ENCODE measurements at regions not wholly inside any gene's neighbourhood (a gene's known extent, or its start where the extent isn't known, plus 50 kb on each side); places are given as distances from the start of the nearest gene placed in this dataset.

GRCh38 chrX:73944563-73944908 lies 92.0 kb upstream of the XIST start:
- peaks cover 12% of the 10 kb centered on the region; the same call in 1 of the 2 replicates for H3K4me1 ChIP-seq (ENCODE audit: insufficient read depth, low read length)
- CTCF ChIA-PET (ENCODE audit: low intra/inter-chr PET ratio, low total read pairs) = no interaction called here
- FAIRE-seq (no peak), DNase-seq (ENCODE audit: low spot score) (no peak), ATAC-seq (0 out of 3 replicates have a peak, but pooled peaks have one; percentile 12)
- TF ChIP-seq DNMT3B (CRISPR knock-in tag; conservative IDR thresholded peaks at IDR 0.05) (no peak), KDM5A (IDR thresholded peaks at IDR 0.05; ENCODE audit: borderline replicate concordance, low read length) (peak; percentile 69; the same call in 1 of the 2 replicates)
- H3K36me3 ChIP-seq (replicated peaks in 1 of 2; ENCODE audit: control insufficient read depth in 1 of 2, insufficient read depth in 2 of 2, low read length in 2 of 2) = no peaks in the 10 kb centered on the region
- 0% methylated on average over 8 of the region's 8 CpGs for WGBS (ENCODE audit: low lambda C conversion rate)
- BruUV-seq (replicated peaks) = TSS peak; percentile 64
- intact Hi-C loops (cut with micrococcal nuclease; ENCODE audit: unreplicated experiment) = loop anchor here (2.0 kb wide), 1 partner anchor 42 kb away; no protein-coding TSS in a partner anchor
- H3K79me2 ChIP-seq (ENCODE audit: insufficient read depth, low read length) = peaks cover 39% of the 10 kb centered on the region
- peak overlapping the region; percentile 96 for H3K27ac ChIP-seq (ENCODE audit: extremely low read length, insufficient read depth, low read length)
- no peaks in the 10 kb centered on the region for H4K20me1 ChIP-seq (ENCODE audit: insufficient read depth, low read length)
- in situ Hi-C loops (cut with HindIII; ENCODE audit: extremely low pct_ligation_motif_present, low pct_unique_long_range_greater_than_20kb) = no loop called here
- no peak overlapping the region for H2AFZ ChIP-seq (ENCODE audit: low read length)
- H3K9me3 ChIP-seq (ENCODE audit: low read length) = no peaks in the 10 kb centered on the region
- H3K9ac ChIP-seq (ENCODE audit: insufficient read depth, low read depth, low read length) = peak overlapping the region; percentile 95
- POLR2A ChIA-PET = no interaction called here
- H3K4me3 ChIP-seq (replicated peaks in 1 of 3; ENCODE audit: insufficient read depth in 1 of 3, low read depth in 2 of 3, low read length in 3 of 3) = peak overlapping the region; percentile 80 to 89 (median 85)
- H3K4me2 ChIP-seq (ENCODE audit: low read depth, low read length) = peak overlapping the region; percentile 66
- H3K27me3 ChIP-seq (ENCODE audit: control insufficient read depth in 1 of 2, insufficient read depth in 2 of 2, low read length in 2 of 2) = no peaks in the 10 kb centered on the region; a peak in 1 of 5 replicates

GRCh38 chrX:73943693-73944562 lies 91.4 kb upstream of the XIST start:
- peak overlapping the region; percentile 70 for H3K4me2 ChIP-seq (ENCODE audit: low read depth, low read length)
- DNase-seq (ENCODE audit: low spot score) (peak; percentile 70), ATAC-seq (peak; percentile 100), FAIRE-seq (peak; percentile 71)
- in situ Hi-C loops (cut with HindIII; ENCODE audit: extremely low pct_ligation_motif_present, low pct_unique_long_range_greater_than_20kb) (no loop called here), intact Hi-C loops (cut with micrococcal nuclease; ENCODE audit: unreplicated experiment) (loop anchor here (2.0 kb wide), 1 partner anchor 43 kb away; no protein-coding TSS in a partner anchor)
- peaks cover 12% of the 10 kb centered on the region; the same call in 1 of the 2 replicates for H3K4me1 ChIP-seq (ENCODE audit: insufficient read depth, low read length)
- H2AFZ ChIP-seq (ENCODE audit: low read length) = peak overlapping the region; percentile 80
- H3K79me2 ChIP-seq (ENCODE audit: insufficient read depth, low read length) = peaks cover 34% of the 10 kb centered on the region
- H3K9ac ChIP-seq (ENCODE audit: insufficient read depth, low read depth, low read length) = peak overlapping the region; percentile 95
- CTCF ChIA-PET (ENCODE audit: low intra/inter-chr PET ratio, low total read pairs) = no interaction called here
- H3K4me3 ChIP-seq (replicated peaks in 1 of 3; ENCODE audit: insufficient read depth in 1 of 3, low read depth in 2 of 3, low read length in 3 of 3) = peak overlapping the region; percentile 80 to 89 (median 85)
- no peaks in the 10 kb centered on the region for H3K9me3 ChIP-seq (ENCODE audit: low read length)
- POLR2A ChIA-PET = no interaction called here
- H3K36me3 ChIP-seq (replicated peaks in 1 of 2; ENCODE audit: control insufficient read depth in 1 of 2, insufficient read depth in 2 of 2, low read length in 2 of 2) = no peaks in the 10 kb centered on the region
- no peaks in the 10 kb centered on the region for H4K20me1 ChIP-seq (ENCODE audit: insufficient read depth, low read length)
- no peaks in the 10 kb centered on the region; a peak in 1 of 5 replicates for H3K27me3 ChIP-seq (ENCODE audit: control insufficient read depth in 1 of 2, insufficient read depth in 2 of 2, low read length in 2 of 2)
- BruUV-seq (replicated peaks) = TSS peak; percentile 98
- 10% methylated on average over 16 of the region's 39 CpGs for WGBS (ENCODE audit: low lambda C conversion rate)
- peak overlapping the region; percentile 96 for H3K27ac ChIP-seq (ENCODE audit: extremely low read length, insufficient read depth, low read length)
- TF ChIP-seq JUNB (CRISPR knock-in tag; IDR thresholded peaks at IDR 0.05; ENCODE audit: borderline replicate concordance) (no peak), CREB3 (CRISPR knock-in tag; IDR thresholded peaks at IDR 0.05) (no peak), MAF1 (CRISPR knock-in tag; IDR thresholded peaks at IDR 0.05; ENCODE audit: borderline replicate concordance) (0 out of 2 replicates have a peak, but pooled peaks have one; percentile 53), ZNF644 (CRISPR knock-in tag; IDR thresholded peaks at IDR 0.05; ENCODE audit: low read depth) (no peak), POGZ (CRISPR knock-in tag; IDR thresholded peaks at IDR 0.05) (peak; percentile 99), ZNF672 (CRISPR knock-in tag; IDR thresholded peaks at IDR 0.05) (no peak), EHMT2 (IDR thresholded peaks at IDR 0.05; ENCODE audit: borderline replicate concordance, low read depth, low read length) (peak; percentile 52; the same call in 1 of the 2 replicates), MZF1 (CRISPR knock-in tag; IDR thresholded peaks at IDR 0.05; ENCODE audit: borderline replicate concordance) (no peak), TFAP4 (IDR thresholded peaks at IDR 0.05; ENCODE audit: borderline replicate concordance, low read depth) (peak; percentile 68; the same call in 1 of the 2 replicates), RXRB (CRISPR knock-in tag; IDR thresholded peaks at IDR 0.05; ENCODE audit: borderline replicate concordance) (peak; percentile 71; the same call in 1 of the 2 replicates), ZNF577 (CRISPR knock-in tag; IDR thresholded peaks at IDR 0.05; ENCODE audit: borderline replicate concordance, low read depth) (no peak), CENPBD1 (CRISPR knock-in tag; IDR thresholded peaks at IDR 0.05; ENCODE audit: borderline replicate concordance, low read depth) (no peak), TBP (CRISPR knock-in tag; IDR thresholded peaks at IDR 0.05) (no peak), TRIM24 (CRISPR knock-in tag; IDR thresholded peaks at IDR 0.05) (no peak)
